GM18498 (cell line): ENCODE measurements at regions not wholly inside any gene's neighbourhood (a gene's known extent, or its start where the extent isn't known, plus 50 kb on each side); places are given as distances from the start of the nearest gene placed in this dataset.
A peak's percentile ranks its signal among the peaks of the same experiment; 100 is the strongest.

Experiments used
- ATAC-seq: cut with Tn5 transposase; IDR thresholded peaks from one replicate; pipeline ENCODE4 v1.9.1; 2021; ENCODE audit warnings: mild to moderate bottlenecking, moderate library complexity; ENCODE audit not compliant: unreplicated experiment

- no peak for ATAC-seq
Measured at GRCh38 chr4:120434756-120435155, 368.1 kb upstream of the MAD2L1 start.

DNA sequence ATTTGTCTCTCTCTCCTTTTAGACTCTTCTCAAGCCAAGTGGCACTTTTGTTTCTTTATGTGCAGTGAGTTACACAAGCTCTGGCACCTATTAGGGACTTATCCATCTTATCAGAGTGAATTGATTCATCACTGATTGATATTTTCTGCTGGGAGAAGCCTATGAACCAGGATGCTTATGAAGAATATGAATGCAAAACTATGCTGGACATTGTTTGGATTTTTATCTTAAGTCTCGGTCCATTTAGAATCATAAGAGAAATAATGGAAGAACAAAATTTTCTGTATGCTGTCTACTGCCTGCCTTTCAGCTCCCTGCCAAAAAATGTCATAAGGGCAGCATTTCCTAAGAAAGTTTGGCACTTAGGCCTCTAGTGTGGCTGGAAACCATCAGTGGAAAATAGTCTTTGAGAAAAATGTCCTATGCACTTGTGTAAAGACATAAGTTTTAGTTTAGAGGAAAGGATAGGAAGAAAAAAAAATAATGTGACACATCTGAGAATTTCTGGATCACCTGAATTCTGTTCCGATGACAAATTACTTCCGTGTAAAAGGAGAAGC lies 365.7 kb upstream of the MAD2L1 start:
- ATAC-seq, result no peak

DNA sequence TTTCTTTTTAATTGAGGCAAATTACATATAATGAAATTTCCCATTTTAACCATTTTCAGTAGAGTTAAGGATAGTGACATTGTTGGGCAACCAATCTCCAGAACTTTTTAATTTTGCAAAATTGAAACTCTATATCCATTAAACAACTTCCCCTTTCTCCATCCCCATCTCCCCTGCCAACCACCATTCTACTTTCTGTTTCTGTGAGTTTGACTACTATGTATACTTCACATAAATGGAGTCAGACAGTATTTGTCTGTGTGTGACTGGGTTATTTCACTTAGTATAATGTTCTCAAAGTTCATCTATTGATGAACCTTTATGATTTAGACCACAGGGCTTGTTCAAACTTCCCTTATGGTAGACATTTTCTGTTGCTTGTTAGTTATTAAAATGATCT lies 364.5 kb upstream of the MAD2L1 start:
- peak; percentile 56 for ATAC-seq

GRCh38 chr4:120418146-120418545 lies 351.5 kb upstream of the MAD2L1 start:
- no peak for ATAC-seq

DNA sequence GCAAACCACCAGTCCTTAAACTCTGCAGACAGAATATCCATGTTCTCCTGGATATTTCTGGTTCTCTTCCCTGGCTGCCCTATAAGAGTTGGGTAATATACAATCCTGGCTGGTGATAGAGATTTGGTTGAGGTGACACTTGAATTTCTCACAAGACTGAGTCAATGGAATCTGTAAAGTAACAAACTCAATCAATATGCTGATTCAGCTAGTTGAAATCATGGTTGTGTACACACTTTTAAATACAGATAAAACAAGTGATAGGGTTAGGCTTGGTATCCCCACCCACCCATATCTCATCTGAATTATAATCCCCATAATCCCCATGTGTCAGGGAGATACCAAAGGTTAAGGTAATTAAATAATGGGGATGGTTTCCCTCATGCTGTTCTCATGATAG lies 349.2 kb upstream of the MAD2L1 start:
- ATAC-seq, result no peak

DNA sequence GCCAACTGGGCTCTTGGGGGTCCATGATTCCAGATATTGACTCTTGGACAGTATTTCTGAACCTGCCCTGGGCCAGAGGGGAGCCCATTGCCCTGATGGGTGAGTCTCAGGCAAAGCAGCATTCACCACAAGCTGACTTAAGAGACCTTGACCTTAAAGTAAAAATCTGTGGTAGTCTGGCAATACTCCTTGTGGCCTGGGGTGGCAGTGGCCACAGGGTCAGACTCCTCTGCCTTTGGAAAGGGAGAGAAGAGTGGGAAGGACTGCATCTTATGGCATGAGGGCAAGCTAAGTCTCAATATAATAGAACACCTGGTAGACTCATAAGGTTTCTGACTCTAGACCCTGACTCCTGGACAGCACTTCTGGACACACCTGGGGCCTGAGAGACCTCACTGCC lies 340.3 kb upstream of the MAD2L1 start:
- no peak for ATAC-seq

GRCh38 chr4:120403296-120403695 lies 336.6 kb upstream of the MAD2L1 start:
- ATAC-seq, result no peak

- no peak for ATAC-seq
Measured at GRCh38 chr4:120400441-120400840, 333.8 kb upstream of the MAD2L1 start.

GRCh38 chr4:120399826-120400225 lies 333.2 kb upstream of the MAD2L1 start:
- ATAC-seq, result no peak

DNA sequence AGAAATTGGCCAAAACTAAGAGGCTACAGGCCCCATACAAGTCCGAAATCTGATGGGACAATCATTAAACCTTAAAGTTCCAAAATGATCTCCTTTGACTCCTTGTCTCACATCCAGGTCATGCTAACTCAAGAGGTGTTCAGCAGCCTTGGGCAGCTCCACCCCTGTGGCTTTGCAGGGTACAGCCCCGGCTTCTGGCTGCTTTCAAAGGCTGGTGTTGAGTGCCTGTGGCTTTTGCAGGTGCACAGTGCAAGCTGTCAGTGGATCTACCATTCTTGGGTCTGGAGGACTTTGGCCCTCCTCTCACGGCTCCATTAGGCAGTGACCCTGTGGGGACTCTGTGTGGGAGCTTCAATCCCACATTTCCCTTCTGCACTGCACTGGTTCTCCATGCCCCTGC lies 329.1 kb upstream of the MAD2L1 start:
- no peak for ATAC-seq

DNA sequence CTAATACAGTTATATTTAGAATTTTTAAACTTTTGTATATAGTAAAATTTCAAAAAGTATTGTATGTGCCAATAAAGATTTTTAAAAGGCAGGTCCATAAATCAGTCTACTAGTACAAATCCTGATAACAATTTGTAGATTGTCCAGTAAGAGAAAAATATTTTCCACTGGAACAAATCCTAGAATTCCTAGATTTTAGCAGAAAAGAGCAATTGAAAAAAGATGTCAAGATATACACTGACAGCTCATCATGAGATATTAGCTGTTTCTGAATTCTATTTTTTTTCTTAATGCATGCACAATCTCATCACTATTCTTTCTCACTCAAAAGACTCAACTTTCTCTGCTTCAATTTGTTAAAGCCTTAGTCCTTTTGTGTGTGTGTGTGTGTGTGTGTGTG lies 289.2 kb upstream of the MAD2L1 start:
- no peak for ATAC-seq

GRCh38 chr4:120354381-120354780 lies 287.7 kb upstream of the MAD2L1 start:
- ATAC-seq, result no peak

DNA sequence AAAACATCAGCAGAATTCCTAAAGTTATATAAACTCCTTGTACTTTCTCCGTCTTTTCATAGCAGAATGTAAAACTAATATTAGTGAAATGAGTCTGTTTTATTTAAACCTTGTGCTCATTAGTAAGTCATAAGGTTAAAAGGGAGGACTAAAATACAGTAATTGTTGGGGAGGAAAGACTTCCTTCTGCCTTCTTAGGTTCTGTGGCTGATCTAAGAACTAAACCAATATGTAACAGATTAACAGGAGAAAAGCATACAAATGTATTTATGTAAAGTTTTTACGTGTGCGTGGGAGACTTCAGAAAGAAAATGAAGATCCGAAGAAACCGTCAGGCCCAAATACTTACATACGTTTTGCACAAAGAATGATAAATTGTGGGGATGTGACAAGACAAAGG lies 286.6 kb upstream of the MAD2L1 start:
- no peak for ATAC-seq

GRCh38 chr4:120352739-120353138 lies 286.1 kb upstream of the MAD2L1 start:
- ATAC-seq, result no peak

- ATAC-seq, result no peak
Measured at GRCh38 chr4:120348948-120349347, 282.3 kb upstream of the MAD2L1 start.

DNA sequence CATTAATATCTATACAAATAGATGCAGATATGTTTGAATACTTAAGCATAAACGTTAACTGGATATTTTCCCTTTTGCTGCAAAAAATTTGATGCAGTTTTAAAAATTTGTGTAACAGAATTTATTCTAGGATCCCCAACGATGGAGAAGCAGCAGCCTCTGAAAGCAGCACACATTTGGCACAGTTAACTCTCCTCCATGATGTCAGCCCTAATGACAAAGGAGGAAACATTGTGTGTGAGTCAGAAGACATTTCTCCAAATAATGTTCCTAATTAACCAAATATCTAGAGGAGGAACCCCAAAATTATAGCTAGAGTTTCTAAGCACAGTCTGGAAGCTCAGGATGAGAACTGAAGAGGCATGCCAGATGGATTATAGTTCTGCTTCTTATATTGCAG lies 281.9 kb upstream of the MAD2L1 start:
- ATAC-seq, result no peak

- no peak for ATAC-seq
Measured at GRCh38 chr4:120331486-120332370, 265.1 kb upstream of the MAD2L1 start.

GRCh38 chr4:120329386-120329785 lies 262.7 kb upstream of the MAD2L1 start:
- ATAC-seq, result no peak

GRCh38 chr4:120327276-120327675 lies 260.6 kb upstream of the MAD2L1 start:
- ATAC-seq, result no peak

GRCh38 chr4:120319046-120319767 lies 252.6 kb upstream of the MAD2L1 start:
- ATAC-seq, result no peak

- ATAC-seq, result no peak
Measured at GRCh38 chr4:120318196-120318846, 251.7 kb upstream of the MAD2L1 start.
